K562 (cell line): ENCODE measurements at regions not wholly inside any gene's neighbourhood (a gene's known extent, or its start where the extent isn't known, plus 50 kb on each side); places are given as distances from the start of the nearest gene placed in this dataset.

ENCODE experiments used
- ATAC-seq: fragments of 200-7000 bp; cut with Tn5 transposase; 3 replicates; pipeline ENCODE4 v1.9.1; 2020; ENCODE audit warnings: moderate library complexity
- BruUV-seq: library from RNA; stranded (reverse); fragments of 400-500 nt; replicated peaks from 2 replicates; lab custom pipeline; 2021; lab: Mats Ljungman, UMichigan
- CTCF ChIA-PET: fragments of 300-600 bp; formaldehyde crosslinking; extraction: SDS; loops from one replicate; lab custom pipeline; 2021; ENCODE audit warnings: low intra/inter-chr PET ratio; lab: Yijun Ruan, JAX
- POLR2A ChIA-PET: fragments of 300-600, 350-650 bp; sonication (Branson Sonifier 250); formaldehyde crosslinking; extraction: SDS; loops from one replicate; lab custom pipeline; 2021; ENCODE audit warnings: antibody characterized with exemption, inconsistent platforms; lab: Yijun Ruan, JAX
- DNase-seq, 4 experiments: peaks; one replicate each; pipeline versions ENCODE4 v3.0.0 to v3.0.0-alpha.2; 2011 to 2018; ENCODE audit warnings: low spot score in 3 of 4, mixed read lengths in 3 of 4; ENCODE audit errors: extremely low read depth in 1 of 4
- FAIRE-seq: peaks from 2 replicates; lab custom pipeline; 2011; peaks lifted over from hg19 to GRCh38; lab: Jason Lieb, UNC
- H2AFZ ChIP-seq: 2 replicates; pipeline ENCODE4 v1.6.0; 2011; ENCODE audit warnings: low read depth, low read length, control low read depth, inconsistent platforms
- H3K27ac ChIP-seq: fragments of 200-600 bp; 3 replicates; pipeline ENCODE4 v1.8.0; 2011; ENCODE audit warnings: low read depth, mild to moderate bottlenecking, control low read depth, inconsistent platforms, low read length, moderate library complexity, mixed read lengths; ENCODE audit errors: extremely low read depth
- H3K27me3 ChIP-seq, 2 experiments: fragments of 300-600 bp in 1 of 2; 2 replicates in 1 of 2; 3 replicates in 1 of 2; pipeline versions ENCODE4 v1.6.0 to v1.8.0; 2011; ENCODE audit warnings: inconsistent platforms in 2 of 2, low read length in 2 of 2, mild to moderate bottlenecking in 1 of 2, mixed read lengths in 1 of 2, moderate library complexity in 1 of 2; ENCODE audit not compliant: control insufficient read depth in 2 of 2, insufficient read depth in 2 of 2
- H3K36me3 ChIP-seq: fragments of 300-600 bp; 3 replicates; pipeline ENCODE4 v1.8.0; 2011; ENCODE audit warnings: mild to moderate bottlenecking, low read length, inconsistent platforms; ENCODE audit not compliant: control insufficient read depth, insufficient read depth
- H3K4me1 ChIP-seq, 2 experiments: fragments of 200-600 bp in 1 of 2; replicated peaks in 1 of 2; 2 replicates in 1 of 2; 3 replicates in 1 of 2; pipeline versions ENCODE4 v1.5.1 to v1.8.0; 2011; ENCODE audit warnings: inconsistent platforms in 2 of 2, low read length in 2 of 2, mild to moderate bottlenecking in 1 of 2, mixed read lengths in 1 of 2, moderate library complexity in 1 of 2; ENCODE audit not compliant: control insufficient read depth in 2 of 2, insufficient read depth in 2 of 2
- H3K4me2 ChIP-seq: 2 replicates; pipeline ENCODE4 v1.6.1; 2011; ENCODE audit warnings: low read length, control low read depth, inconsistent platforms, mixed read lengths; ENCODE audit not compliant: insufficient read depth
- H3K4me3 ChIP-seq: fragments of 200-600 bp; sonication (generic), shearing (Covaris generic); 2 replicates; pipeline ENCODE4 v1.5.1; 2016; ENCODE audit warnings: control low read depth, inconsistent platforms
- H3K79me2 ChIP-seq: fragments of 200-600 bp; 3 replicates; pipeline ENCODE4 v1.8.0; 2011; ENCODE audit warnings: low read length, inconsistent platforms; ENCODE audit not compliant: control insufficient read depth, insufficient read depth
- H3K9ac ChIP-seq, 2 experiments: 2 replicates each; pipeline versions ENCODE4 v1.6.0 to v1.6.1; 2011; ENCODE audit warnings: low read depth in 2 of 2, low read length in 2 of 2, control low read depth in 1 of 2, inconsistent platforms in 1 of 2, mild to moderate bottlenecking in 1 of 2, mixed read lengths in 1 of 2; ENCODE audit not compliant: insufficient read depth in 1 of 2
- H3K9me1 ChIP-seq: one replicate; pipeline ENCODE4 v1.6.0; 2011; ENCODE audit warnings: inconsistent platforms, mild to moderate bottlenecking, low read length, moderate library complexity; ENCODE audit not compliant: control insufficient read depth, insufficient read depth
- H3K9me3 ChIP-seq: replicated peaks from 2 replicates; pipeline ENCODE4 v1.5.1; 2011; ENCODE audit warnings: low read depth, low read length, inconsistent platforms; ENCODE audit not compliant: control insufficient read depth, insufficient read depth
- H4K20me1 ChIP-seq: replicated peaks from 2 replicates; pipeline ENCODE4 v1.6.1; 2011; ENCODE audit warnings: low read length, inconsistent platforms, mixed read lengths; ENCODE audit not compliant: control insufficient read depth, insufficient read depth
- FOXM1 ChIP-seq, 2 experiments: fragments of 450-650 bp in 1 of 2; sonication (generic) in 1 of 2; formaldehyde crosslinking in 1 of 2; IDR thresholded peaks; 2 replicates each; pipeline versions ENCODE4 v1.6.1 to v1.9.0; 2017 to 2022; ENCODE audit warnings: low read depth in 2 of 2, mild to moderate bottlenecking in 2 of 2, missing genetic modification reagents in 1 of 2, moderate library complexity in 1 of 2
- HMG20B ChIP-seq: fragments of 250-450 bp; sonication (Bioruptor Pico); IDR thresholded peaks from 2 replicates; pipeline ENCODE4 v1.5.0; 2021; ENCODE audit warnings: mild to moderate bottlenecking
- MTF1 ChIP-seq: fragments of 250-450 bp; sonication (Bioruptor Pico); IDR thresholded peaks from 2 replicates; pipeline ENCODE4 v1.9.0; 2021; ENCODE audit warnings: moderate library complexity, mild to moderate bottlenecking, inconsistent platforms, borderline replicate concordance
- NCOA2 ChIP-seq, 2 experiments: fragments of 450-650 bp; IDR thresholded peaks; 2 replicates each; pipeline ENCODE4 v1.6.1; 2018; ENCODE audit warnings: mild to moderate bottlenecking in 2 of 2, moderate library complexity in 1 of 2; ENCODE audit not compliant: partially characterized antibody in 2 of 2
- YY1 ChIP-seq, 3 experiments: IDR thresholded peaks; 2 replicates each; pipeline ENCODE4 v1.6.1; 2011; ENCODE audit warnings: low read length in 2 of 3, mild to moderate bottlenecking in 2 of 3, moderate library complexity in 2 of 3, borderline replicate concordance in 1 of 3, control low read depth in 1 of 3, low read depth in 1 of 3; ENCODE audit not compliant: insufficient read depth in 3 of 3, insufficient replicate concordance in 2 of 3, control insufficient read depth in 1 of 3, insufficient read length in 1 of 3; ENCODE audit errors: extremely low read depth in 1 of 3
- ZNF347 ChIP-seq: fragments of 450-650 bp; formaldehyde crosslinking; IDR thresholded peaks from 2 replicates; pipeline ENCODE4 v1.4.0; 2020; ENCODE audit warnings: low read depth, mild to moderate bottlenecking, moderate library complexity
- WGBS: fragments of 100-300 bp; shearing (Covaris generic); methylation state at CpG from one replicate; pipeline ENCODE4 v1.1.6; 2016; ENCODE audit warnings: low coverage, mixed read lengths; ENCODE audit not compliant: insufficient coverage; ENCODE audit errors: missing lambda C conversion rate; 5-methylcytosine and 5-hydroxymethylcytosine counted together
- in situ Hi-C: fragments of 300-500 bp; cut with MboI; formaldehyde crosslinking; loops from 4 replicates; pipeline ENCODE4 v1.15.0; 2018; ENCODE audit warnings: inconsistent platforms, mixed read lengths
- intact Hi-C: fragments of 100-400 bp; cut with micrococcal nuclease; formaldehyde crosslinking; loops from 2 replicates; pipeline ENCODE4 v1.14.2; 2022
- TF ChIP-seq, protein P1 (sequence below): sonication (generic); formaldehyde crosslinking; IDR thresholded peaks from 2 replicates; pipeline ENCODE4 v1.8.1; 2023; ENCODE audit warnings: mild to moderate bottlenecking, missing genetic modification reagents, moderate library complexity
- TF ChIP-seq, protein P2 (sequence below): sonication (generic); formaldehyde crosslinking; IDR thresholded peaks from 2 replicates; pipeline ENCODE4 v1.8.0; 2022; ENCODE audit warnings: mild to moderate bottlenecking, missing genetic modification reagents
- TF ChIP-seq, protein P3 (sequence below): fragments of 450-650 bp; formaldehyde crosslinking; IDR thresholded peaks from 2 replicates; pipeline ENCODE4 v1.4.0; 2020; ENCODE audit warnings: mild to moderate bottlenecking, moderate library complexity
- TF ChIP-seq, protein P4 (sequence below): sonication (generic); formaldehyde crosslinking; IDR thresholded peaks from 2 replicates; pipeline ENCODE4 v1.8.0; 2022; ENCODE audit warnings: mild to moderate bottlenecking, low read depth, missing genetic modification reagents

DNA sequence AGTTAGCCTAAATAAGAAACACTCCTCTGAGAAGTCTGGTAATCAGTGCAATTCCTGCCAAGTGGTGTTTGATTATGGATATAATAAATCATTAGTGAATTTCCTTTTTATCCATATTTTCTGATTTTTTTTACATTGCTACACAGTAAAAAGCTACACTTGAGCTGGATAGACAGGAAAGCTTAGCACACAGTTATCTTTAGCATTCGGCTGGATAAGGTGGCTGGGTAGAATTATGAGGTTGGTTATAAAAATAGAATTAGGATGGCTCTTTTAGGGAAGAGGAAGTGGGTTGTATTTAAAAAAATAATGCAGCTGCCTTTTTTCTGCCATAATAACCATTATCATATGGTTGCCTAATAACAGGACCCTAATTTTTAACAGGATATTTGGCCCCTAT is 460.6 kb downstream of the NAF1 start:
- no peaks in the 10 kb centered on the region for H3K4me1 ChIP-seq
- no peak overlapping the region for H3K4me3 ChIP-seq
- H3K79me2 ChIP-seq: no peaks in the 10 kb centered on the region
- no peaks in the 10 kb centered on the region for H3K9me1 ChIP-seq
- BruUV-seq: no TSS peak
- H3K4me2 ChIP-seq: no peak overlapping the region
- H3K36me3 ChIP-seq: no peaks in the 10 kb centered on the region
- H3K27me3 ChIP-seq: no peaks in the 10 kb centered on the region
- TF ChIP-seq YY1 (IDR thresholded peaks at IDR 0.05; ENCODE audit: borderline replicate concordance in 1 of 3, control insufficient read depth in 1 of 3, extremely low read depth in 1 of 3, insufficient read depth in 3 of 3, insufficient read length in 1 of 3, insufficient replicate concordance in 2 of 3, low read depth in 1 of 3, low read length in 2 of 3) (no peak), NCOA2 (IDR thresholded peaks at IDR 0.05; ENCODE audit: partially characterized antibody in 2 of 2) (no peak), FOXM1 (IDR thresholded peaks at IDR 0.05; ENCODE audit: low read depth) (no peak), FOXM1 (CRISPR knock-in tag; IDR thresholded peaks at IDR 0.05; ENCODE audit: low read depth) (no peak), HMG20B (CRISPR knock-in tag) (no peak), MTF1 (CRISPR knock-in tag) (no peak), ZNF347 (CRISPR knock-in tag) (no peak)
- TF ChIP-seq, protein P1, sequence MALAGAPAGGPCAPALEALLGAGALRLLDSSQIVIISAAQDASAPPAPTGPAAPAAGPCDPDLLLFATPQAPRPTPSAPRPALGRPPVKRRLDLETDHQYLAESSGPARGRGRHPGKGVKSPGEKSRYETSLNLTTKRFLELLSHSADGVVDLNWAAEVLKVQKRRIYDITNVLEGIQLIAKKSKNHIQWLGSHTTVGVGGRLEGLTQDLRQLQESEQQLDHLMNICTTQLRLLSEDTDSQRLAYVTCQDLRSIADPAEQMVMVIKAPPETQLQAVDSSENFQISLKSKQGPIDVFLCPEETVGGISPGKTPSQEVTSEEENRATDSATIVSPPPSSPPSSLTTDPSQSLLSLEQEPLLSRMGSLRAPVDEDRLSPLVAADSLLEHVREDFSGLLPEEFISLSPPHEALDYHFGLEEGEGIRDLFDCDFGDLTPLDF: no peak
- TF ChIP-seq, protein P2, sequence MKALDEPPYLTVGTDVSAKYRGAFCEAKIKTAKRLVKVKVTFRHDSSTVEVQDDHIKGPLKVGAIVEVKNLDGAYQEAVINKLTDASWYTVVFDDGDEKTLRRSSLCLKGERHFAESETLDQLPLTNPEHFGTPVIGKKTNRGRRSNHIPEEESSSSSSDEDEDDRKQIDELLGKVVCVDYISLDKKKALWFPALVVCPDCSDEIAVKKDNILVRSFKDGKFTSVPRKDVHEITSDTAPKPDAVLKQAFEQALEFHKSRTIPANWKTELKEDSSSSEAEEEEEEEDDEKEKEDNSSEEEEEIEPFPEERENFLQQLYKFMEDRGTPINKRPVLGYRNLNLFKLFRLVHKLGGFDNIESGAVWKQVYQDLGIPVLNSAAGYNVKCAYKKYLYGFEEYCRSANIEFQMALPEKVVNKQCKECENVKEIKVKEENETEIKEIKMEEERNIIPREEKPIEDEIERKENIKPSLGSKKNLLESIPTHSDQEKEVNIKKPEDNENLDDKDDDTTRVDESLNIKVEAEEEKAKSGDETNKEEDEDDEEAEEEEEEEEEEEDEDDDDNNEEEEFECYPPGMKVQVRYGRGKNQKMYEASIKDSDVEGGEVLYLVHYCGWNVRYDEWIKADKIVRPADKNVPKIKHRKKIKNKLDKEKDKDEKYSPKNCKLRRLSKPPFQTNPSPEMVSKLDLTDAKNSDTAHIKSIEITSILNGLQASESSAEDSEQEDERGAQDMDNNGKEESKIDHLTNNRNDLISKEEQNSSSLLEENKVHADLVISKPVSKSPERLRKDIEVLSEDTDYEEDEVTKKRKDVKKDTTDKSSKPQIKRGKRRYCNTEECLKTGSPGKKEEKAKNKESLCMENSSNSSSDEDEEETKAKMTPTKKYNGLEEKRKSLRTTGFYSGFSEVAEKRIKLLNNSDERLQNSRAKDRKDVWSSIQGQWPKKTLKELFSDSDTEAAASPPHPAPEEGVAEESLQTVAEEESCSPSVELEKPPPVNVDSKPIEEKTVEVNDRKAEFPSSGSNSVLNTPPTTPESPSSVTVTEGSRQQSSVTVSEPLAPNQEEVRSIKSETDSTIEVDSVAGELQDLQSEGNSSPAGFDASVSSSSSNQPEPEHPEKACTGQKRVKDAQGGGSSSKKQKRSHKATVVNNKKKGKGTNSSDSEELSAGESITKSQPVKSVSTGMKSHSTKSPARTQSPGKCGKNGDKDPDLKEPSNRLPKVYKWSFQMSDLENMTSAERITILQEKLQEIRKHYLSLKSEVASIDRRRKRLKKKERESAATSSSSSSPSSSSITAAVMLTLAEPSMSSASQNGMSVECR (CRISPR knock-in tag): no peak
- TF ChIP-seq, protein P3, sequence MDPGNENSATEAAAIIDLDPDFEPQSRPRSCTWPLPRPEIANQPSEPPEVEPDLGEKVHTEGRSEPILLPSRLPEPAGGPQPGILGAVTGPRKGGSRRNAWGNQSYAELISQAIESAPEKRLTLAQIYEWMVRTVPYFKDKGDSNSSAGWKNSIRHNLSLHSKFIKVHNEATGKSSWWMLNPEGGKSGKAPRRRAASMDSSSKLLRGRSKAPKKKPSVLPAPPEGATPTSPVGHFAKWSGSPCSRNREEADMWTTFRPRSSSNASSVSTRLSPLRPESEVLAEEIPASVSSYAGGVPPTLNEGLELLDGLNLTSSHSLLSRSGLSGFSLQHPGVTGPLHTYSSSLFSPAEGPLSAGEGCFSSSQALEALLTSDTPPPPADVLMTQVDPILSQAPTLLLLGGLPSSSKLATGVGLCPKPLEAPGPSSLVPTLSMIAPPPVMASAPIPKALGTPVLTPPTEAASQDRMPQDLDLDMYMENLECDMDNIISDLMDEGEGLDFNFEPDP: no peak
- TF ChIP-seq, protein P4, sequence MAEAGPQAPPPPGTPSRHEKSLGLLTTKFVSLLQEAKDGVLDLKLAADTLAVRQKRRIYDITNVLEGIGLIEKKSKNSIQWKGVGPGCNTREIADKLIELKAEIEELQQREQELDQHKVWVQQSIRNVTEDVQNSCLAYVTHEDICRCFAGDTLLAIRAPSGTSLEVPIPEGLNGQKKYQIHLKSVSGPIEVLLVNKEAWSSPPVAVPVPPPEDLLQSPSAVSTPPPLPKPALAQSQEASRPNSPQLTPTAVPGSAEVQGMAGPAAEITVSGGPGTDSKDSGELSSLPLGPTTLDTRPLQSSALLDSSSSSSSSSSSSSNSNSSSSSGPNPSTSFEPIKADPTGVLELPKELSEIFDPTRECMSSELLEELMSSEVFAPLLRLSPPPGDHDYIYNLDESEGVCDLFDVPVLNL (CRISPR knock-in tag): no peak
- no peak for FAIRE-seq
- H3K9me3 ChIP-seq: no peaks in the 10 kb centered on the region
- no peaks in the 10 kb centered on the region for H4K20me1 ChIP-seq
- H3K9ac ChIP-seq: no peak overlapping the region
- ChIA-PET CTCF (no interaction called here), POLR2A (no interaction called here)
- no peak overlapping the region for H3K27ac ChIP-seq
- intact Hi-C loops: no loop called here
- WGBS: 17% methylated on average over 1 of the region's 1 CpG
- no peak for ATAC-seq
- no peak for DNase-seq
- in situ Hi-C loops: no loop called here
- no peak overlapping the region for H2AFZ ChIP-seq
